A549 (cell line): ENCODE measurements at regions not wholly inside any gene's neighbourhood (a gene's known extent, or its start where the extent isn't known, plus 50 kb on each side); places are given as distances from the start of the nearest gene placed in this dataset.

Source experiments
- ATAC-seq, 2 experiments: fragments of 200-7000 bp in 1 of 2; fragments of >200 bp in 1 of 2; cut with Nextera tagmentation in 1 of 2; cut with Tn5 transposase in 1 of 2; 3 replicates each; pipeline versions ENCODE4 v1.8.0 to v1.9.1; 2018 to 2020; ENCODE audit warnings: mild to moderate bottlenecking in 1 of 2, moderate library complexity in 1 of 2
- CTCF ChIA-PET: fragments of 300-600 bp; sonication (Branson Sonifier 250); formaldehyde crosslinking; extraction: SDS; loops from one replicate; lab custom pipeline; 2021; ENCODE audit warnings: antibody characterized with exemption, inconsistent platforms; lab: Yijun Ruan, JAX
- POLR2A ChIA-PET: fragments of 350-600 bp; formaldehyde crosslinking; extraction: SDS; loops from one replicate; lab custom pipeline; 2021; ENCODE audit warnings: antibody characterized with exemption, inconsistent platforms; lab: Yijun Ruan, JAX
- DNase-seq, 2 experiments: peaks; one replicate each; pipeline versions ENCODE4 v3.0.0 to v3.0.0-alpha.2; 2011 to 2016; ENCODE audit warnings: low read depth in 1 of 2, low spot score in 1 of 2
- FAIRE-seq: peaks from 2 replicates; lab custom pipeline; 2011; peaks lifted over from hg19 to GRCh38; lab: Jason Lieb, UNC
- H3K27ac ChIP-seq, 2 experiments: fragments of >200 bp; sonication (Bioruptor Twin); formaldehyde crosslinking; 3 replicates each; pipeline ENCODE4 v1.5.1; 2016 to 2017
- H3K4me1 ChIP-seq: fragments of >200 bp; sonication (Bioruptor Twin); formaldehyde crosslinking; 3 replicates; pipeline ENCODE4 v1.6.1; 2016
- H3K4me2 ChIP-seq: fragments of >200 bp; sonication (Bioruptor Twin); formaldehyde crosslinking; 3 replicates; pipeline ENCODE4 v1.6.1; 2016
- H3K4me3 ChIP-seq: fragments of >200 bp; sonication (Bioruptor Twin); formaldehyde crosslinking; 3 replicates; pipeline ENCODE4 v1.5.1; 2016
- H3K9me3 ChIP-seq: fragments of >200 bp; sonication (Bioruptor Twin); formaldehyde crosslinking; 3 replicates; pipeline ENCODE4 v1.6.1; 2016
- CEBPB ChIP-seq, 2 experiments: fragments of >200 bp in 1 of 2; sonication (Bioruptor Twin) in 1 of 2; formaldehyde crosslinking in 1 of 2; IDR thresholded peaks; 2 replicates each; pipeline ENCODE4 v1.6.1; 2012 to 2016
- CHD2 ChIP-seq: fragments of 150-350 bp; IDR thresholded peaks from 2 replicates; pipeline ENCODE4 v1.6.1; 2014; ENCODE audit warnings: low read length; ENCODE audit not compliant: partially characterized antibody
- E2F6 ChIP-seq: IDR thresholded peaks from 2 replicates; pipeline ENCODE4 v1.6.1; 2012; ENCODE audit warnings: low read depth, borderline replicate concordance
- FOSL2 ChIP-seq, 2 experiments: fragments of 450-650 bp in 1 of 2; fragments of >200 bp in 1 of 2; sonication (Bioruptor Twin) in 1 of 2; formaldehyde crosslinking; IDR thresholded peaks; 2 replicates each; pipeline versions ENCODE4 v1.5.0 to v1.6.1; 2016 to 2020; ENCODE audit warnings: mild to moderate bottlenecking in 1 of 2, moderate library complexity in 1 of 2
- FOXS1 ChIP-seq: fragments of 250-450 bp; sonication (Bioruptor Pico); IDR thresholded peaks from 2 replicates; pipeline ENCODE4 v1.5.0; 2020; ENCODE audit warnings: mild to moderate bottlenecking, moderate library complexity
- GATA3 ChIP-seq: IDR thresholded peaks from 2 replicates; pipeline ENCODE4 v1.6.1; 2012; ENCODE audit warnings: borderline replicate concordance
- HOXB5 ChIP-seq: fragments of 250-450 bp; sonication (Bioruptor Pico); IDR thresholded peaks from 2 replicates; pipeline ENCODE4 v1.5.0; 2020; ENCODE audit warnings: mild to moderate bottlenecking, moderate library complexity
- JUN ChIP-seq, 2 experiments: fragments of >200 bp; sonication (Bioruptor Twin); formaldehyde crosslinking; IDR thresholded peaks; 2 replicates in 1 of 2; 3 replicates in 1 of 2; pipeline ENCODE4 v1.6.1; 2016 to 2017
- JUNB ChIP-seq: fragments of >200 bp; sonication (Bioruptor Twin); formaldehyde crosslinking; IDR thresholded peaks from 2 replicates; pipeline ENCODE4 v1.6.1; 2016
- MAFK ChIP-seq: fragments of 450-650 bp; IDR thresholded peaks from 2 replicates; pipeline ENCODE4 v1.6.1; 2014; ENCODE audit not compliant: partially characterized antibody
- PHF8 ChIP-seq: fragments of 200-600 bp; sonication (generic); IDR thresholded peaks from 2 replicates; pipeline ENCODE4 v1.6.1; 2016; ENCODE audit warnings: low read depth, mild to moderate bottlenecking, antibody characterized with exemption, moderate library complexity, borderline replicate concordance
- RAD21 ChIP-seq, 2 experiments: fragments of >200 bp in 1 of 2; sonication (Bioruptor Twin) in 1 of 2; formaldehyde crosslinking in 1 of 2; IDR thresholded peaks in 1 of 2; conservative IDR thresholded peaks in 1 of 2; 2 replicates in 1 of 2; 3 replicates in 1 of 2; pipeline ENCODE4 v1.6.1; 2012 to 2018; ENCODE audit warnings: inconsistent platforms in 1 of 2
- RCOR1 ChIP-seq: fragments of 150-350 bp; IDR thresholded peaks from 2 replicates; pipeline ENCODE4 v1.6.1; 2014; ENCODE audit warnings: antibody characterized with exemption, low read length, low read depth
- RNF2 ChIP-seq: fragments of 200-600 bp; sonication (generic); IDR thresholded peaks from 2 replicates; pipeline ENCODE4 v1.6.1; 2016; ENCODE audit warnings: low read depth, mild to moderate bottlenecking, antibody characterized with exemption, moderate library complexity, borderline replicate concordance
- SMC3 ChIP-seq: fragments of >200 bp; sonication (Bioruptor Twin); formaldehyde crosslinking; IDR thresholded peaks from 3 replicates; pipeline ENCODE4 v1.6.1; 2018; ENCODE audit warnings: inconsistent platforms
- TFCP2L1 ChIP-seq: fragments of 250-450 bp; sonication (Bioruptor Pico); IDR thresholded peaks from 2 replicates; pipeline ENCODE4 v1.5.0; 2021; ENCODE audit warnings: mild to moderate bottlenecking
- TP53 ChIP-seq: fragments of 250-450 bp; sonication (Bioruptor Pico); IDR thresholded peaks from 2 replicates; pipeline ENCODE4 v1.5.0; 2021; ENCODE audit warnings: mild to moderate bottlenecking, moderate library complexity
- ZC3H11A ChIP-seq: fragments of 450-650 bp; IDR thresholded peaks from 2 replicates; pipeline ENCODE4 v1.6.1; 2014; ENCODE audit warnings: antibody characterized with exemption, mild to moderate bottlenecking
- ZSCAN20 ChIP-seq: fragments of 250-450 bp; sonication (Bioruptor Pico); IDR thresholded peaks from 2 replicates; pipeline ENCODE4 v1.8.0; 2022; ENCODE audit warnings: mild to moderate bottlenecking, moderate library complexity
- WGBS: methylation state at CpG from one replicate; pipeline ENCODE4 v1.1.6; 2017; ENCODE audit errors: missing lambda C conversion rate; 5-methylcytosine and 5-hydroxymethylcytosine counted together
- TF ChIP-seq, protein P1 (sequence below): fragments of 250-450 bp; sonication (Bioruptor Pico); IDR thresholded peaks from 2 replicates; pipeline ENCODE4 v1.5.0; 2021; ENCODE audit warnings: mild to moderate bottlenecking, moderate library complexity, borderline replicate concordance
- TF ChIP-seq, protein P2 (sequence below): fragments of >200 bp; sonication (Bioruptor Twin); formaldehyde crosslinking; IDR thresholded peaks from 3 replicates; pipeline ENCODE4 v1.5.1; 2016
- TF ChIP-seq, protein P3 (sequence below): IDR thresholded peaks from 2 replicates; pipeline ENCODE4 v1.6.1; 2012

DNA sequence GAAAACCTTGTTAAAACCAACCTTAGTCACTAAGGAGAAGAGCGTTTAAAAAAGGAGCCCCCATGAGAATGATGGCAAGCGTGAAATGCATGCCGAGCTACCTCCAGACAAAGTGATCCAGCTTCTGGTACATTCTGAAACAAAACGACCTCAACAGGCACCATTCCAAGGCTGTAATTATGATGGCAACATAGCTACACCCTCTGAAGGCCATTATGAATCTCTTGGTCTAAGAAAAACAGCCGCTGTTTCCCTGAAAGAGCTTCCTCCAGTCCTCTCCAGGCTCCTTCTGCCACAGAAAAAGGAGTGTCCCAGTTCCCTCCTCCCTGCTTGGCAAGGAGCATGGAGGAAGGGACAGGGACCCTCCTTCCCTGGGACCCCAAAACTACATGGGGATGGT, 50.0 kb upstream of the ABLIM1 start:
- no peak for DNase-seq
- Histone ChIP-seq H3K4me3 (no peak overlapping the region), H3K4me2 (peak overlapping the region; percentile 69; the same call in 2 of the 3 replicates), H3K27ac (peak overlapping the region; percentile 57 to 73; a peak in 4 of 6 replicates), H3K4me1 (peaks cover 26% of the 10 kb centered on the region), H3K9me3 (no peaks in the 10 kb centered on the region)
- TF ChIP-seq TFCP2L1 (CRISPR knock-in tag) (no peak), CHD2 (no peak), E2F6 (no peak), MAFK (no peak)
- ChIA-PET CTCF (interaction anchor here (0.7 to 3.1 kb wide), 7 partner anchors 13 to 152 kb away, joined by 3 to 15 read pairs (median 3); no protein-coding TSS in a partner anchor), POLR2A (no interaction called here)
- ATAC-seq: no peak
- 84% methylated on average over 5 of the region's 5 CpGs for WGBS
- no peak for FAIRE-seq

DNA sequence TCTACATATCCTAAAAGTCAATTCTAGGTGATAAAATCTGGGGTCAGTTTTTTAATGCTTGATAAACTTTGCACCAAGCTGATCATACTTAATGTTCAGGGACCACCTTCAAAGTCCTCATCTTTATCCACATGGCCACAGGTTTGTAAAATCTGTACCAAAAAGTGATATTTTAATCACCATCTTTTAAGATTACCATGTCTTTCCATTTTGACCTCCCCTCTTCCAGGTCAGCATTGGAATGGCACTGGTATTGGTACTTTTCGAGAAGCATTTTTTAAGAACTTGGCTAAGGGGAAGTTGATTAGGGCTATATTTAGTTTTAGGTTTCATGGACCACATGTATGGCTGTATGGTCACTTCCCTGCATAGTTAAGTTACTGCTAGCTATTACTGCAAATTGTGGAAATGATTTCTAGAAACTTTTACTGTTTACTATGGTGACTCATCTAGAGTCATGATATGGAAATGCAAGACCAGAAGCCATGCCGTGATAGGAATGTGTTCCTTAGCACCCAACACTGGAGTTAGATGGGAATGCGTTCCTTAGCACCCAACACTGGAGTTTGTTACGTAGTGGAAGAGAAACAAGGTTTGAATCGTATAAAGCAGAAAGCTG, 50.8 kb upstream of the ABLIM1 start:
- DNase-seq (peak; percentile 58 to 78), FAIRE-seq (peak; percentile 68), ATAC-seq (peak; percentile 90 to 93)
- TF ChIP-seq HOXB5 (CRISPR knock-in tag) (no peak), JUNB (peak; percentile 70), FOSL2 (IDR thresholded peaks at IDR 0.05) (peak; percentile 89), FOSL2 (CRISPR knock-in tag; IDR thresholded peaks at IDR 0.05) (peak; percentile 97), SMC3 (no peak), CEBPB (IDR thresholded peaks at IDR 0.05) (peak in 1 of 2 experiments; percentile 51; a peak in 2 of 4 replicates), ZSCAN20 (CRISPR knock-in tag) (no peak), RCOR1 (no peak), JUN (IDR thresholded peaks at IDR 0.05) (peak in 1 of 2 experiments; percentile 42; a peak in 1 of 5 replicates), RNF2 (no peak), RAD21 (conservative IDR thresholded peaks at IDR 0.05 in 1 of 2, IDR thresholded peaks at IDR 0.05 in 1 of 2) (0 out of 5 replicates have a peak, but pooled peaks of 1 of the 2 experiments have one; percentile 14), TFCP2L1 (CRISPR knock-in tag) (no peak), GATA3 (peak; percentile 66; the same call in 1 of the 2 replicates), ZC3H11A (no peak), PHF8 (no peak), FOXS1 (no peak), TP53 (CRISPR knock-in tag) (no peak)
- TF ChIP-seq, protein P1, sequence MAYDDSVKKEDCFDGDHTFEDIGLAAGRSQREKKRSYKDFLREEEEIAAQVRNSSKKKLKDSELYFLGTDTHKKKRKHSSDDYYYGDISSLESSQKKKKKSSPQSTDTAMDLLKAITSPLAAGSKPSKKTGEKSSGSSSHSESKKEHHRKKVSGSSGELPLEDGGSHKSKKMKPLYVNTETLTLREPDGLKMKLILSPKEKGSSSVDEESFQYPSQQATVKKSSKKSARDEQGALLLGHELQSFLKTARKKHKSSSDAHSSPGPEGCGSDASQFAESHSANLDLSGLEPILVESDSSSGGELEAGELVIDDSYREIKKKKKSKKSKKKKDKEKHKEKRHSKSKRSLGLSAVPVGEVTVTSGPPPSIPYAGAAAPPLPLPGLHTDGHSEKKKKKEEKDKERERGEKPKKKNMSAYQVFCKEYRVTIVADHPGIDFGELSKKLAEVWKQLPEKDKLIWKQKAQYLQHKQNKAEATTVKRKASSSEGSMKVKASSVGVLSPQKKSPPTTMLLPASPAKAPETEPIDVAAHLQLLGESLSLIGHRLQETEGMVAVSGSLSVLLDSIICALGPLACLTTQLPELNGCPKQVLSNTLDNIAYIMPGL (CRISPR knock-in tag): no peak
- TF ChIP-seq, protein P2, sequence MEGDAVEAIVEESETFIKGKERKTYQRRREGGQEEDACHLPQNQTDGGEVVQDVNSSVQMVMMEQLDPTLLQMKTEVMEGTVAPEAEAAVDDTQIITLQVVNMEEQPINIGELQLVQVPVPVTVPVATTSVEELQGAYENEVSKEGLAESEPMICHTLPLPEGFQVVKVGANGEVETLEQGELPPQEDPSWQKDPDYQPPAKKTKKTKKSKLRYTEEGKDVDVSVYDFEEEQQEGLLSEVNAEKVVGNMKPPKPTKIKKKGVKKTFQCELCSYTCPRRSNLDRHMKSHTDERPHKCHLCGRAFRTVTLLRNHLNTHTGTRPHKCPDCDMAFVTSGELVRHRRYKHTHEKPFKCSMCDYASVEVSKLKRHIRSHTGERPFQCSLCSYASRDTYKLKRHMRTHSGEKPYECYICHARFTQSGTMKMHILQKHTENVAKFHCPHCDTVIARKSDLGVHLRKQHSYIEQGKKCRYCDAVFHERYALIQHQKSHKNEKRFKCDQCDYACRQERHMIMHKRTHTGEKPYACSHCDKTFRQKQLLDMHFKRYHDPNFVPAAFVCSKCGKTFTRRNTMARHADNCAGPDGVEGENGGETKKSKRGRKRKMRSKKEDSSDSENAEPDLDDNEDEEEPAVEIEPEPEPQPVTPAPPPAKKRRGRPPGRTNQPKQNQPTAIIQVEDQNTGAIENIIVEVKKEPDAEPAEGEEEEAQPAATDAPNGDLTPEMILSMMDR: no peak
- TF ChIP-seq, protein P3, sequence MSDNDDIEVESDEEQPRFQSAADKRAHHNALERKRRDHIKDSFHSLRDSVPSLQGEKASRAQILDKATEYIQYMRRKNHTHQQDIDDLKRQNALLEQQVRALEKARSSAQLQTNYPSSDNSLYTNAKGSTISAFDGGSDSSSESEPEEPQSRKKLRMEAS: peak; percentile 81
- WGBS: 9% methylated on average over 5 of the region's 5 CpGs
- Histone ChIP-seq H3K4me2 (peak overlapping the region; percentile 69), H3K4me3 (no peak overlapping the region), H3K9me3 (no peaks in the 10 kb centered on the region), H3K4me1 (peaks cover 34% of the 10 kb centered on the region), H3K27ac (peak overlapping the region; percentile 57 to 73; a peak in 5 of 6 replicates)
- POLR2A ChIA-PET: no interaction called here
- CTCF ChIA-PET: interaction anchor here (0.5 to 3.1 kb wide), 10 partner anchors 14 to 170 kb away, joined by 3 to 15 read pairs (median 3); no protein-coding TSS in a partner anchor
